ENCODE measurements at regions not wholly inside any gene's neighbourhood (a gene's known extent, or its start where the extent isn't known, plus 50 kb on each side); places are given as distances from the start of the nearest gene placed in this dataset.
"Not testable (repeated sequence)": the region's sequence is repeated elsewhere in the genome, so short reads cannot be mapped to it uniquely, and the experiment has no call there.

DNA sequence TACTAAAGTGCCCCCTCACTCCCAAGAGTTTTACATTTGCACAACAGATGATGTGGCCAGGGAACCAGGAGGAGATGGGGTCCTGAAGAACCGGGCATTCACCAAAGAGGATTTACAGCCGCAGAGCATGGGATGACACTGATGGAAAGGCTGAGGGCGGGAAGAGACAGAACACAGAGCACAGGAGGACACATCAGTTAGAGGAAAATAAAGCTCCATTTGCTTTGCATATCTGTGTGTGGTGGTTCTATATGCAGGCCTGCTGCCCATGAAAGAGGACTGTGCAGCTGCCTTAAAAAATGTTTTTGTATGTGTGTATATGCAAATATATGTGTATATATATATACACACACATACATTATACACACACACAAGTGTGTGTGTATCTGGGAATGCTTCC lies 320.8 kb upstream of the CHRNA7 start:
- H3K9me3 ChIP-seq (ENCODE audit: low read depth); H3K27ac ChIP-seq; H3K9me2 ChIP-seq (ENCODE audit: insufficient read depth); H4K20me1 ChIP-seq (ENCODE audit: insufficient read depth); H3K4me3 ChIP-seq; H3K4me2 ChIP-seq (ENCODE audit: unreplicated experiment); H3K9ac ChIP-seq; H3F3A ChIP-seq (ENCODE audit: insufficient read depth); H3K36me3 ChIP-seq (ENCODE audit: low read depth); H3K27me3 ChIP-seq (replicated peaks; ENCODE audit: insufficient read depth); H3K79me2 ChIP-seq (ENCODE audit: insufficient read depth); H2AFZ ChIP-seq; in situ Hi-C loops (cut with MboI); DNase-seq; H3K4me1 ChIP-seq (ENCODE audit: insufficient read depth): not testable (repeated sequence)
- 7 to 29% methylated on average over 1 to 2 of the region's 3 CpGs for WGBS, 2 experiments (ENCODE audit: low coverage in 1 of 2, low lambda C conversion rate in 2 of 2, missing lambda C conversion rate in 2 of 2)

DNA sequence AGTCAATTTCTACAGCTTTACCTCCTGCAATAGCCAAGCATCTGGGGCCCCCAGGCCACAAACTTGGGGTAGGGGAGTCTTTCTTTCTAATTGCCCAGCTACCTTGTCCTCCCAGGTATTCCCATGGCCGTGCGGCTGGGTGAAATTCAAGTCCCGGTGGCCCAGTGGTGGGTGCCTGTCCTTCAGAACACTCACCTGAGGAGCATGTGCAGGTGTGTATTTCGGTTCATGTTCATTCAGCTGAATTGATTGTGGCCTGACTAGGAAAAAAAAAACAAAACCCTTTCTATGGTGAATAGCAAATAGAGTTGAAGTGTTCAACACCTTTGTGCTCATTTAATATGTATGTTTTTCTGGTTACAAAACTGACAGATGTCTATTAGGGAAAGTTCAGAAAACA lies 319.5 kb upstream of the CHRNA7 start:
- H3F3A ChIP-seq (ENCODE audit: insufficient read depth); H3K36me3 ChIP-seq (ENCODE audit: low read depth); H3K27me3 ChIP-seq (replicated peaks; ENCODE audit: insufficient read depth); H3K4me1 ChIP-seq (ENCODE audit: insufficient read depth); H4K20me1 ChIP-seq (ENCODE audit: insufficient read depth); in situ Hi-C loops (cut with MboI); H3K9me2 ChIP-seq (ENCODE audit: insufficient read depth); H3K79me2 ChIP-seq (ENCODE audit: insufficient read depth); H3K4me2 ChIP-seq (ENCODE audit: unreplicated experiment); H3K9ac ChIP-seq; DNase-seq; H2AFZ ChIP-seq; H3K27ac ChIP-seq; H3K4me3 ChIP-seq; H3K9me3 ChIP-seq (ENCODE audit: low read depth): not testable (repeated sequence)
- 43 to 49% methylated on average over 4 of the region's 4 CpGs for WGBS, 2 experiments (ENCODE audit: low coverage in 1 of 2, low lambda C conversion rate in 2 of 2, missing lambda C conversion rate in 2 of 2)

DNA sequence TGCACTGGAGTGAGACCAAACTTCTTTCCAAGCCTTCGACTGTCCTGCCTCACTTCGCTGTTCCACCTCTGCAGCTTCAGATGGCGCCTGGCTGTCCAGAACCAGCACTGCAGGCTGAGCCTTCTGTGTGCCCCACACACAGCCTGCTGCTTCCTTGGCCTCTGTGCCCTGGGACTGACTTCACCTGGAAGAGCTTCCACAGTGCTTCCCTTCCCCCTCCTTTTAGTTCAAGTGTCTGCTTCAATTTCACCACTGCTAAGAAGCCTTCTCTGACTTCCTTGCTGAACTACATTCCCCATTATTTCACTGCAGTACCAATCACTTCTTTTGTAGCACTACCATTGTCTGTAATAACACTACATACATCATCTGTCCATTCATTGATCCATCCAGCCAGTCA lies 315.1 kb upstream of the CHRNA7 start:
- H3K9me2 ChIP-seq (ENCODE audit: insufficient read depth); H3K4me1 ChIP-seq (ENCODE audit: insufficient read depth); H3F3A ChIP-seq (ENCODE audit: insufficient read depth); H3K4me2 ChIP-seq (ENCODE audit: unreplicated experiment); H3K36me3 ChIP-seq (ENCODE audit: low read depth); H4K20me1 ChIP-seq (ENCODE audit: insufficient read depth); H3K4me3 ChIP-seq; H3K9me3 ChIP-seq (ENCODE audit: low read depth); H3K27me3 ChIP-seq (replicated peaks; ENCODE audit: insufficient read depth); H2AFZ ChIP-seq; in situ Hi-C loops (cut with MboI); H3K27ac ChIP-seq; H3K9ac ChIP-seq; H3K79me2 ChIP-seq (ENCODE audit: insufficient read depth); DNase-seq: not testable (repeated sequence)
- 0 to 10% methylated on average over 1 to 3 of the region's 3 CpGs for WGBS, 2 experiments (ENCODE audit: low coverage in 1 of 2, low lambda C conversion rate in 2 of 2, missing lambda C conversion rate in 2 of 2)

DNA sequence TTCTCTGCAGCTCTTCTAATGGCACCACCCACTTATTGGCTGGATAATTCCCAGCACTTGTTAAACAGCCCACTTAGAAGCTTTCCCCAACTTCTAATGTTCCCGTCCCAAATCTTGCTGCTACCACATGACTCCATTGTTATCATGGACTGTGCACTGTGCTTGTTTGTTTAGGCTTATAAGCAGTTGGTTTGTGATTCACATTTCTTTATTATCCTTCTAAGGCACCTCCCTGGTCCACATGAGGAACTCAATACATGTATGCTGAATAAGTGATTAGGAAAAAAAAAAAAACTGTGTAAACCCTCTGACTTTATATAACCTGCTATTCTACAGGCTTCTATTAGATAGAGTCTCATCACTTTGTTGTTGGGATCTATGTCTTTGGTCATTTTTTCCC lies 311.7 kb upstream of the CHRNA7 start:
- H3K9me2 ChIP-seq (ENCODE audit: insufficient read depth); in situ Hi-C loops (cut with MboI); H4K20me1 ChIP-seq (ENCODE audit: insufficient read depth); H3K4me2 ChIP-seq (ENCODE audit: unreplicated experiment); H3K36me3 ChIP-seq (ENCODE audit: low read depth); H3F3A ChIP-seq (ENCODE audit: insufficient read depth); H3K4me3 ChIP-seq; H3K79me2 ChIP-seq (ENCODE audit: insufficient read depth); H3K9ac ChIP-seq; H2AFZ ChIP-seq; H3K27me3 ChIP-seq (replicated peaks; ENCODE audit: insufficient read depth); H3K27ac ChIP-seq; H3K4me1 ChIP-seq (ENCODE audit: insufficient read depth); DNase-seq; H3K9me3 ChIP-seq (ENCODE audit: low read depth): not testable (repeated sequence)
- 0 to 5% methylated on average over 1 of the region's 1 CpG for WGBS, 2 experiments (ENCODE audit: low coverage in 1 of 2, low lambda C conversion rate in 2 of 2, missing lambda C conversion rate in 2 of 2)

DNA sequence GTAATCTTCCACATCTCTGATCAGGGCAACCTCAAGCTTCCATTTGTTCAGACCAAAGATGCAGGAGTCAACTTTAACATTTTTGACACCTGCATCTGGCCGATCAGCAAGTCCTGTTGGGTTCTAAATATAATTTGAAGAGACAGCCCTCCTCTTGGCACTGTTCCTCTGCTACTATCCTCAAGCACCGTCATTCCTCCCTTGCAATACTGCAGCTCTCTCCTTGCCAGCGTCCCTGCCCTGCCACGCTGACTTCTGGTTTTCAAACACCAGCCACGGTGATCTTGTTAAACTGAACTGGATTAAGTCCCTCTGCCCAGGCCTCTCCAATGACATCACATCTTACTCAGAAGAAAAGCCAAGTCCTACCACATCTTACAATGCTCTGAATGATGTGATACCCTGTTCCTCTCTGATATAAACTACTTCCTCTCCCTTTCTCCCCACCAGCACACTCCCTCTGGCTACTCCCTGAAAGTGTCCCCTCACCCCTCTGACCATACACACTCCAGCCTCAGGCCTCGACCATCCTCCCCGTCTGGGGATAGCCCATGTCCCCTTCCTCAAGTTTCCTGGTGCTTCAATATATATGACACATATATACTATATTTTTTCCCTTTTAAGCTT lies 310.8 kb upstream of the CHRNA7 start:
- H4K20me1 ChIP-seq (ENCODE audit: insufficient read depth); H3K9me2 ChIP-seq (ENCODE audit: insufficient read depth); H3K36me3 ChIP-seq (ENCODE audit: low read depth); H3F3A ChIP-seq (ENCODE audit: insufficient read depth); H3K4me2 ChIP-seq (ENCODE audit: unreplicated experiment); H3K9ac ChIP-seq; H3K9me3 ChIP-seq (ENCODE audit: low read depth); H2AFZ ChIP-seq; H3K79me2 ChIP-seq (ENCODE audit: insufficient read depth); in situ Hi-C loops (cut with MboI); H3K27ac ChIP-seq; H3K4me3 ChIP-seq; H3K4me1 ChIP-seq (ENCODE audit: insufficient read depth); DNase-seq; H3K27me3 ChIP-seq (replicated peaks; ENCODE audit: insufficient read depth): not testable (repeated sequence)
- 7 to 11% methylated on average over 7 of the region's 7 CpGs for WGBS, 2 experiments (ENCODE audit: low coverage in 1 of 2, low lambda C conversion rate in 2 of 2, missing lambda C conversion rate in 2 of 2)

GRCh38 chr15:31723019-31723418 lies 307.3 kb upstream of the CHRNA7 start:
- H3K9me3 ChIP-seq (ENCODE audit: low read depth); H2AFZ ChIP-seq; H3K4me2 ChIP-seq (ENCODE audit: unreplicated experiment); H3K9ac ChIP-seq; H3K27me3 ChIP-seq (replicated peaks; ENCODE audit: insufficient read depth); H3K4me3 ChIP-seq; H3K4me1 ChIP-seq (ENCODE audit: insufficient read depth); H3K79me2 ChIP-seq (ENCODE audit: insufficient read depth); H3K9me2 ChIP-seq (ENCODE audit: insufficient read depth); H4K20me1 ChIP-seq (ENCODE audit: insufficient read depth); in situ Hi-C loops (cut with MboI); H3K36me3 ChIP-seq (ENCODE audit: low read depth); DNase-seq; H3F3A ChIP-seq (ENCODE audit: insufficient read depth); H3K27ac ChIP-seq: not testable (repeated sequence)
- 33 to 60% methylated on average over 3 to 10 of the region's 10 CpGs for WGBS, 2 experiments (ENCODE audit: low coverage in 1 of 2, low lambda C conversion rate in 2 of 2, missing lambda C conversion rate in 2 of 2)

DNA sequence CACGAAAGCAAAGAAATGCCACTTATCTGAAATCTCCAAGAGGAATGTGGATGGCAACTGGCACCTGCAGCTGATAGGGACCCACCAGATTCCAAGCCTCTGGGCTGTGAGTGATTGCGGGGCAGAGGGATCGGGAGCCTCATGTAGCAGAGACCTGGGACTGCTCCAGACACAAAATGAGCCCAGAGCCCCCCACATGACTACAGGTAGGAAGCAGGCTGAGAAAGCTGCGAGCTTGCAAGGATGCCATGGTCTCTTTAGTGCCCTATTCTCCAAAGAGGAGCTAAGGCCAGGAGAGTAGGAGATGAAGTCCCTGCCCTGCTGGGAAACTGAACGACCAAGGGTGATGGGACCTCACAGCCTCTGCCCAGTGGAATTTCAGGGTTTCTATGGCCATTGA lies 305.4 kb upstream of the CHRNA7 start:
- H3K27ac ChIP-seq; H3K79me2 ChIP-seq (ENCODE audit: insufficient read depth); H3K4me2 ChIP-seq (ENCODE audit: unreplicated experiment); in situ Hi-C loops (cut with MboI); H3K9me2 ChIP-seq (ENCODE audit: insufficient read depth); H3K9me3 ChIP-seq (ENCODE audit: low read depth); H3K27me3 ChIP-seq (replicated peaks; ENCODE audit: insufficient read depth); H3K9ac ChIP-seq; H3F3A ChIP-seq (ENCODE audit: insufficient read depth); H3K4me1 ChIP-seq (ENCODE audit: insufficient read depth); H4K20me1 ChIP-seq (ENCODE audit: insufficient read depth); H3K36me3 ChIP-seq (ENCODE audit: low read depth); DNase-seq; H2AFZ ChIP-seq; H3K4me3 ChIP-seq: not testable (repeated sequence)
- 29 to 35% methylated on average over 5 of the region's 5 CpGs for WGBS, 2 experiments (ENCODE audit: low coverage in 1 of 2, low lambda C conversion rate in 2 of 2, missing lambda C conversion rate in 2 of 2)

DNA sequence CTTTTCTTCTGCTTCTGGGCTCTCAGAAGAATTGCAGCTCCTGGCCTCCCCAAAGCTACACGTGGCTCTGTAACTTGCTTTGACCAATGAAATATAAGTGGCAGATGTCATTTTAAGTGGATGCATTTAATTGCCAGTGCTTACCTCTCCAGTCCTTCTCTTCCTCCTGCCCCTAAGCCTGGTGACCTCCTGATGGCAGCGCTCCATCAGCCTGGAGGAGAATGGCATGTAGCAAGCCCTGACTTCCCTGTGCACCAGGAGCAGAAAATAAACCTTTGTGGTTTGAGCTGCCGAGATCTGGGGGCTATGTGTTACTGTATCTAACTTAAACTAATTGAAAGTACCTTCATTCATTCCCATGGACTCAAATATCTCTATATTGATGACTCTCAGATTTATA lies 304.7 kb upstream of the CHRNA7 start:
- H3K9me2 ChIP-seq (ENCODE audit: insufficient read depth); H3K79me2 ChIP-seq (ENCODE audit: insufficient read depth); H3K27me3 ChIP-seq (replicated peaks; ENCODE audit: insufficient read depth); H3K9me3 ChIP-seq (ENCODE audit: low read depth); H3K4me1 ChIP-seq (ENCODE audit: insufficient read depth); in situ Hi-C loops (cut with MboI); DNase-seq; H3K4me2 ChIP-seq (ENCODE audit: unreplicated experiment); H3K9ac ChIP-seq; H3K27ac ChIP-seq; H3K4me3 ChIP-seq; H3K36me3 ChIP-seq (ENCODE audit: low read depth); H4K20me1 ChIP-seq (ENCODE audit: insufficient read depth); H2AFZ ChIP-seq; H3F3A ChIP-seq (ENCODE audit: insufficient read depth): not testable (repeated sequence)
- 17 to 39% methylated on average over 3 of the region's 3 CpGs for WGBS, 2 experiments (ENCODE audit: low coverage in 1 of 2, low lambda C conversion rate in 2 of 2, missing lambda C conversion rate in 2 of 2)

Measured in GM23248 (cell line).